Effector memory CD4-positive, alpha-beta T cell (primary cell): ENCODE measurements at regions not wholly inside any gene's neighbourhood (a gene's known extent, or its start where the extent isn't known, plus 50 kb on each side); places are given as distances from the start of the nearest gene placed in this dataset.

ENCODE experiments used
- DNase-seq, 3 donors: peaks; one replicate each; pipeline ENCODE4 v3.0.0-alpha.2; 2020
- H3K27ac ChIP-seq: 2 replicates; pipeline ENCODE4 v1.7.0; 2013; ENCODE audit warnings: mild to moderate bottlenecking, low read length, moderate library complexity; ENCODE audit not compliant: insufficient read depth, poor library complexity, severe bottlenecking
- H3K27me3 ChIP-seq: replicated peaks from 2 replicates; pipeline ENCODE4 v1.7.0; 2013; ENCODE audit warnings: mild to moderate bottlenecking, low read length; ENCODE audit not compliant: insufficient read depth, control insufficient read depth, poor library complexity, severe bottlenecking
- H3K36me3 ChIP-seq: 2 replicates; pipeline ENCODE4 v1.7.0; 2013; ENCODE audit warnings: mild to moderate bottlenecking, low read length, moderate library complexity; ENCODE audit not compliant: control insufficient read depth, insufficient read depth
- H3K4me1 ChIP-seq: 2 replicates; pipeline ENCODE4 v1.7.0; 2013; ENCODE audit warnings: low read length, mild to moderate bottlenecking; ENCODE audit not compliant: control insufficient read depth, insufficient read depth, poor library complexity, severe bottlenecking
- H3K4me3 ChIP-seq: 2 replicates; pipeline ENCODE4 v1.7.0; 2013; ENCODE audit warnings: low read length, low read depth, mild to moderate bottlenecking; ENCODE audit not compliant: insufficient read depth, poor library complexity, severe bottlenecking
- H3K9me3 ChIP-seq: 2 replicates; pipeline ENCODE4 v1.7.0; 2013; ENCODE audit warnings: mild to moderate bottlenecking, low read length, moderate library complexity; ENCODE audit not compliant: control insufficient read depth

- DNase-seq: no peak
- Histone ChIP-seq H3K36me3 (no peaks in the 10 kb centered on the region), H3K4me3 (no peak overlapping the region), H3K27ac (no peak overlapping the region), H3K27me3 (no peaks in the 10 kb centered on the region), H3K9me3 (no peaks in the 10 kb centered on the region), H3K4me1 (no peaks in the 10 kb centered on the region)
Observed at GRCh38 chr4:152202415-152202814, 333.5 kb downstream of the FBXW7 start.

GRCh38 chr4:152200511-152201333 is 335.2 kb downstream of the FBXW7 start:
- Histone ChIP-seq H3K27me3 (no peaks in the 10 kb centered on the region), H3K4me3 (no peak overlapping the region), H3K9me3 (no peaks in the 10 kb centered on the region), H3K27ac (no peak overlapping the region), H3K4me1 (no peaks in the 10 kb centered on the region), H3K36me3 (no peaks in the 10 kb centered on the region)
- DNase-seq: no peak

- Histone ChIP-seq H3K4me3 (no peak overlapping the region), H3K36me3 (no peaks in the 10 kb centered on the region), H3K27me3 (no peaks in the 10 kb centered on the region), H3K9me3 (no peaks in the 10 kb centered on the region), H3K27ac (no peak overlapping the region), H3K4me1 (no peaks in the 10 kb centered on the region)
- no peak for DNase-seq
Observed at GRCh38 chr4:152197211-152197610, 338.7 kb downstream of the FBXW7 start.

- Histone ChIP-seq H3K27me3 (no peaks in the 10 kb centered on the region), H3K27ac (no peak overlapping the region), H3K36me3 (no peaks in the 10 kb centered on the region), H3K9me3 (no peaks in the 10 kb centered on the region), H3K4me3 (no peak overlapping the region), H3K4me1 (no peaks in the 10 kb centered on the region)
- DNase-seq: no peak
Observed at GRCh38 chr4:152195888-152196287, 340.0 kb downstream of the FBXW7 start.

GRCh38 chr4:152193059-152193458 is 342.8 kb downstream of the FBXW7 start:
- Histone ChIP-seq H3K4me1 (no peaks in the 10 kb centered on the region), H3K27me3 (no peaks in the 10 kb centered on the region), H3K36me3 (no peaks in the 10 kb centered on the region), H3K9me3 (no peaks in the 10 kb centered on the region), H3K4me3 (no peak overlapping the region), H3K27ac (no peak overlapping the region)
- DNase-seq: no peak

- Histone ChIP-seq H3K27ac (no peak overlapping the region), H3K9me3 (no peaks in the 10 kb centered on the region), H3K4me1 (no peaks in the 10 kb centered on the region), H3K27me3 (no peaks in the 10 kb centered on the region), H3K4me3 (no peak overlapping the region), H3K36me3 (no peaks in the 10 kb centered on the region)
- DNase-seq: no peak
Observed at GRCh38 chr4:152190907-152191306, 345.0 kb downstream of the FBXW7 start.

GRCh38 chr4:152189451-152190179 is 346.3 kb downstream of the FBXW7 start:
- no peak overlapping the region for H3K27ac ChIP-seq
- H3K4me1 ChIP-seq: no peaks in the 10 kb centered on the region
- H3K4me3 ChIP-seq: no peak overlapping the region
- no peaks in the 10 kb centered on the region for H3K27me3 ChIP-seq
- no peaks in the 10 kb centered on the region for H3K9me3 ChIP-seq
- H3K36me3 ChIP-seq: no peaks in the 10 kb centered on the region
- no peak for DNase-seq

- no peak overlapping the region for H3K27ac ChIP-seq
- no peaks in the 10 kb centered on the region for H3K36me3 ChIP-seq
- H3K27me3 ChIP-seq: no peaks in the 10 kb centered on the region
- DNase-seq: no peak
- no peak overlapping the region for H3K4me3 ChIP-seq
- no peaks in the 10 kb centered on the region for H3K4me1 ChIP-seq
- H3K9me3 ChIP-seq: no peaks in the 10 kb centered on the region
Observed at GRCh38 chr4:152188801-152189200, 347.1 kb downstream of the FBXW7 start.

GRCh38 chr4:152187693-152188092 is 348.2 kb downstream of the FBXW7 start:
- DNase-seq: no peak
- no peaks in the 10 kb centered on the region for H3K36me3 ChIP-seq
- no peaks in the 10 kb centered on the region for H3K9me3 ChIP-seq
- no peak overlapping the region for H3K4me3 ChIP-seq
- no peak overlapping the region for H3K27ac ChIP-seq
- no peaks in the 10 kb centered on the region for H3K27me3 ChIP-seq
- no peaks in the 10 kb centered on the region for H3K4me1 ChIP-seq

- H3K27me3 ChIP-seq: no peaks in the 10 kb centered on the region
- no peaks in the 10 kb centered on the region for H3K4me1 ChIP-seq
- no peak overlapping the region for H3K4me3 ChIP-seq
- no peak overlapping the region for H3K27ac ChIP-seq
- no peak for DNase-seq
- no peaks in the 10 kb centered on the region for H3K36me3 ChIP-seq
- H3K9me3 ChIP-seq: no peaks in the 10 kb centered on the region
Observed at GRCh38 chr4:152185786-152186550, 349.9 kb downstream of the FBXW7 start.
